22Rv1 (cell line): ENCODE measurements at regions not wholly inside any gene's neighbourhood (a gene's known extent, or its start where the extent isn't known, plus 50 kb on each side); places are given as distances from the start of the nearest gene placed in this dataset.
"Not testable (repeated sequence)": the region's sequence is repeated elsewhere in the genome, so short reads cannot be mapped to it uniquely, and the experiment has no call there.

Experiments
- H3K27ac ChIP-seq: fragments of 450-650 bp; 2 replicates; pipeline ENCODE4 v1.5.1; 2017
- CTCF ChIP-seq: fragments of 450-650 bp; IDR thresholded peaks from 2 replicates; pipeline ENCODE4 v1.5.1; 2017; ENCODE audit warnings: mild to moderate bottlenecking
- ZFX ChIP-seq: fragments of 450-650 bp; IDR thresholded peaks from 2 replicates; pipeline ENCODE4 v1.6.1; 2017; ENCODE audit warnings: antibody characterized with exemption, borderline replicate concordance

GRCh38 chr6:112401083-112401482, 54.0 kb downstream of the RFPL4B start:
- no peak for TF ChIP-seq ZFX
- no peak for TF ChIP-seq CTCF
- no peak overlapping the region for H3K27ac ChIP-seq

- H3K27ac ChIP-seq, result no peak overlapping the region
- no peak for TF ChIP-seq CTCF
- no peak for TF ChIP-seq ZFX
Observed at GRCh38 chr6:112407101-112407590, 60.0 kb downstream of the RFPL4B start.

GRCh38 chr6:112408522-112408921, 61.4 kb downstream of the RFPL4B start:
- TF ChIP-seq CTCF (no peak), ZFX (no peak)
- no peak overlapping the region for H3K27ac ChIP-seq

DNA sequence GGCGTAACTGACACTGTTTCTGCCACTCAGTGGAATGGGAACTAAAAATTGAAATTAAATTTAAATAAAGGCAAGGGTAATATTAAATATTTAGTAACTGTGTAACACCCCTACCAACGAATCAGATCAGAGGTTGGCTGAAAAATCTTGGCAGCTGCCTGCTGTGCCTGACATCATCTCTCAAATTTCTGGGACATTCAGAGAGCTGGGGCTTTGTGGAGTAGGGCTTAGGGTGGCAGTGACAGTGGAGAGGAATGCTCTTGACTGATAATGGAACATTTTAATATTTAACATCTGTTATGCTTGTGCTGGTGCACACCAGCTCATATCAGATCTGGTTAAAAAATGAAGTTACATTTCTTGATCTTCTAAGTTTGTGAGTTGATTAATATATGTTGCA, 62.2 kb downstream of the RFPL4B start:
- no peak overlapping the region for H3K27ac ChIP-seq
- TF ChIP-seq ZFX (no peak), CTCF (no peak)

- H3K27ac ChIP-seq, result no peak overlapping the region
- TF ChIP-seq CTCF (no peak), ZFX (no peak)
Observed at GRCh38 chr6:112413780-112414179, 66.7 kb downstream of the RFPL4B start.

GRCh38 chr6:112415366-112415765, 68.2 kb downstream of the RFPL4B start:
- no peak for TF ChIP-seq CTCF
- no peak for TF ChIP-seq ZFX
- H3K27ac ChIP-seq, result no peak overlapping the region

GRCh38 chr6:112416866-112417265, 69.7 kb downstream of the RFPL4B start:
- TF ChIP-seq CTCF (no peak), ZFX (no peak)
- H3K27ac ChIP-seq, result no peak overlapping the region

DNA sequence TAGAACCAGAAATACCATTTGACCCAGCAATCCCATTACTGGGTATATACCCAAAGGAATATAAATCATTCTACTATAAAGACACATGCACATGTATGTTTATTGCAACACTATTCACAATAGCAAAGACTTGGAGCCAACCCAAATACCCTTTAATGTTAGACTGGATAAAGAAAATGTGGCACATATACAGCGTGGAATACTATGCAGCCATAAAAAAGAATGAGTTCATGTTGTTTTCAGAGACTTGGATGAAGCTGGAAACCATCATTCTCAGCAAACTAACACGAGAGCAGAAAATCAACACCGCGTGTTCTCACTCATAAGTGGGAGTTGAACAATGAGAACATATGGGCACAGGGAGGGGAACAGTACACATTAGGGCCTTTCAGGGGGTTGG, 79.9 kb downstream of the RFPL4B start:
- not testable (repeated sequence) for H3K27ac ChIP-seq
